ENCODE measurements at regions not wholly inside any gene's neighbourhood (a gene's known extent, or its start where the extent isn't known, plus 50 kb on each side); places are given as distances from the start of the nearest gene placed in this dataset.

GRCh38 chr3:168850109-168850508, 754.4 kb upstream of the GOLIM4 start:
- TF ChIP-seq CTCF (IDR thresholded peaks at IDR 0.05) (no peak), EP300 (IDR thresholded peaks at IDR 0.05) (no peak), POLR2AphosphoS5 (IDR thresholded peaks at IDR 0.05) (no peak), POLR2A (IDR thresholded peaks at IDR 0.05) (no peak)

Measured in suprapubic skin (tissue), 4 donors.